Right cardiac atrium (tissue), 5 donors: ENCODE measurements at regions not wholly inside any gene's neighbourhood (a gene's known extent, or its start where the extent isn't known, plus 50 kb on each side); places are given as distances from the start of the nearest gene placed in this dataset.

Experiments used
- ATAC-seq, 2 donors: fragments of 200-7000 bp; cut with Tn5 transposase; one replicate each; pipeline versions ENCODE4 v1.8.0 to v1.9.1; 2020; ENCODE audit warnings: moderate library complexity in 2 of 2, mild to moderate bottlenecking in 1 of 2
- DNase-seq, 3 donors: peaks; one replicate each; pipeline ENCODE4 v3.0.0-alpha.2; 2020
- H3K27ac ChIP-seq: one replicate; pipeline ENCODE4 v1.5.1; 2013; ENCODE audit warnings: mild to moderate bottlenecking, low read length, control low read depth, moderate library complexity
- H3K27me3 ChIP-seq: one replicate; pipeline ENCODE4 v1.6.1; 2013; ENCODE audit not compliant: control insufficient read depth, insufficient read depth
- H3K4me1 ChIP-seq: one replicate; pipeline ENCODE4 v1.6.1; 2013; ENCODE audit warnings: low read length; ENCODE audit not compliant: control insufficient read depth, insufficient read depth
- H3K4me3 ChIP-seq: one replicate; pipeline ENCODE4 v1.5.1; 2013; ENCODE audit warnings: low read length, control low read depth
- H3K9me3 ChIP-seq: one replicate; pipeline ENCODE4 v1.6.1; 2013; ENCODE audit warnings: low read length; ENCODE audit not compliant: control insufficient read depth
- WGBS: extraction: QIAGEN DNeasy Blood & Tissue Kit; methylation state at CpG from one replicate; pipeline ENCODE4 v1.1.7; 2013; 5-methylcytosine and 5-hydroxymethylcytosine counted together
- intact Hi-C, 4 donors: fragments of 100-400 bp; cut with DNase I; formaldehyde crosslinking; loops; one replicate each; pipeline versions ENCODE4 v1.11.0 to v1.14.0; 2022 to 2023
- donor health status: healthy with polysubstance abuse.
- donor health status: DM: no; HTN: yes; CAD: no.
- donor health status: DM: no; HTN: no; CAD: no.
- donor health status: DM: no; HTN: yes; CAD: no; lungs with severe emphysema.
- donor health status: DM: yes; HTN: yes; CAD: no.

GRCh38 chr3:178271740-178272387 lies 264.4 kb upstream of the KCNMB2 start:
- Histone ChIP-seq H3K27ac (no peak overlapping the region), H3K4me3 (no peak overlapping the region), H3K9me3 (no peaks in the 10 kb centered on the region), H3K27me3 (no peaks in the 10 kb centered on the region), H3K4me1 (no peaks in the 10 kb centered on the region)
- 88% methylated on average over 3 of the region's 3 CpGs for WGBS
- no peak for DNase-seq
- ATAC-seq: no peak
- intact Hi-C loops: no loop called here

GRCh38 chr3:178272841-178273240 lies 263.4 kb upstream of the KCNMB2 start:
- ATAC-seq: no peak
- no peaks in the 10 kb centered on the region for H3K27me3 ChIP-seq
- 92% methylated on average over 3 of the region's 3 CpGs for WGBS

GRCh38 chr3:178274711-178275110 lies 261.5 kb upstream of the KCNMB2 start:
- no peak for ATAC-seq
- intact Hi-C loops: no loop called here
- WGBS: 77% methylated on average over 4 of the region's 4 CpGs

More at GRCh38 chr3:178272841-178273240, 263.4 kb upstream of the KCNMB2 start:
- DNase-seq: no peak
- intact Hi-C loops: no loop called here
- Histone ChIP-seq H3K27ac (no peak overlapping the region), H3K4me1 (no peaks in the 10 kb centered on the region), H3K9me3 (no peaks in the 10 kb centered on the region), H3K4me3 (no peak overlapping the region)

GRCh38 chr3:178275311-178275710 lies 260.9 kb upstream of the KCNMB2 start:
- H3K4me1 ChIP-seq: no peaks in the 10 kb centered on the region
- H3K9me3 ChIP-seq: no peaks in the 10 kb centered on the region
- intact Hi-C loops: no loop called here
- H3K4me3 ChIP-seq: no peak overlapping the region
- no peak for DNase-seq
- no peaks in the 10 kb centered on the region for H3K27me3 ChIP-seq
- no peak overlapping the region for H3K27ac ChIP-seq
- ATAC-seq: no peak

More at GRCh38 chr3:178274711-178275110, 261.5 kb upstream of the KCNMB2 start:
- Histone ChIP-seq H3K9me3 (no peaks in the 10 kb centered on the region), H3K4me3 (no peak overlapping the region), H3K27ac (no peak overlapping the region), H3K27me3 (no peaks in the 10 kb centered on the region), H3K4me1 (no peaks in the 10 kb centered on the region)
- no peak for DNase-seq

GRCh38 chr3:178275793-178276192 lies 260.4 kb upstream of the KCNMB2 start:
- WGBS: 87% methylated on average over 2 of the region's 2 CpGs
- Histone ChIP-seq H3K27ac (no peak overlapping the region), H3K4me3 (no peak overlapping the region), H3K4me1 (no peaks in the 10 kb centered on the region), H3K27me3 (no peaks in the 10 kb centered on the region), H3K9me3 (no peaks in the 10 kb centered on the region)
- no peak for ATAC-seq
- intact Hi-C loops: no loop called here
- no peak for DNase-seq

GRCh38 chr3:178277605-178278004 lies 258.6 kb upstream of the KCNMB2 start:
- no peak overlapping the region for H3K4me3 ChIP-seq
- no peaks in the 10 kb centered on the region for H3K27me3 ChIP-seq
- no peak for DNase-seq
- no peak for ATAC-seq
- intact Hi-C loops: no loop called here
- no peaks in the 10 kb centered on the region for H3K9me3 ChIP-seq
- WGBS: 82% methylated on average over 2 of the region's 2 CpGs
- H3K4me1 ChIP-seq: no peaks in the 10 kb centered on the region
- no peak overlapping the region for H3K27ac ChIP-seq

GRCh38 chr3:178283561-178283960 lies 252.7 kb upstream of the KCNMB2 start:
- Histone ChIP-seq H3K27me3 (no peaks in the 10 kb centered on the region), H3K9me3 (no peaks in the 10 kb centered on the region), H3K27ac (no peak overlapping the region), H3K4me1 (no peaks in the 10 kb centered on the region), H3K4me3 (no peak overlapping the region)
- no peak for DNase-seq
- 96% methylated on average over 1 of the region's 1 CpG for WGBS
- intact Hi-C loops: no loop called here
- ATAC-seq: no peak

- Histone ChIP-seq H3K9me3 (no peaks in the 10 kb centered on the region), H3K4me1 (no peaks in the 10 kb centered on the region), H3K27me3 (no peaks in the 10 kb centered on the region), H3K4me3 (no peak overlapping the region), H3K27ac (no peak overlapping the region)
- DNase-seq (no peak), ATAC-seq (no peak)
- intact Hi-C loops: no loop called here
- 79% methylated on average over 1 of the region's 1 CpG for WGBS
Measured at GRCh38 chr3:178284181-178284580, 252.1 kb upstream of the KCNMB2 start.

- no peak overlapping the region for H3K27ac ChIP-seq
- H3K27me3 ChIP-seq: no peaks in the 10 kb centered on the region
- DNase-seq: no peak
- WGBS: 92% methylated on average over 5 of the region's 5 CpGs
- no peak for ATAC-seq
- H3K4me3 ChIP-seq: no peak overlapping the region
- intact Hi-C loops: no loop called here
- no peaks in the 10 kb centered on the region for H3K9me3 ChIP-seq
- no peaks in the 10 kb centered on the region for H3K4me1 ChIP-seq
Measured at GRCh38 chr3:178288074-178288473, 248.2 kb upstream of the KCNMB2 start.

GRCh38 chr3:178289544-178290160 lies 246.6 kb upstream of the KCNMB2 start:
- 41% methylated on average over 6 of the region's 6 CpGs for WGBS
- intact Hi-C loops: no loop called here
- peak in 1 of 2 donors; percentile 64 for ATAC-seq
- H3K9me3 ChIP-seq: no peaks in the 10 kb centered on the region
- peak in 2 of 3 donors; percentile 43 to 55 for DNase-seq
- H3K4me1 ChIP-seq: no peaks in the 10 kb centered on the region
- no peaks in the 10 kb centered on the region for H3K27me3 ChIP-seq
- no peak overlapping the region for H3K27ac ChIP-seq
- no peak overlapping the region for H3K4me3 ChIP-seq

GRCh38 chr3:178291574-178292370 lies 244.5 kb upstream of the KCNMB2 start:
- WGBS: 65% methylated on average over 7 of the region's 7 CpGs
- no peak overlapping the region for H3K4me3 ChIP-seq
- no peaks in the 10 kb centered on the region for H3K9me3 ChIP-seq
- H3K27ac ChIP-seq: no peak overlapping the region
- no peaks in the 10 kb centered on the region for H3K4me1 ChIP-seq
- intact Hi-C loops: no loop called here
- H3K27me3 ChIP-seq: no peaks in the 10 kb centered on the region
- ATAC-seq (no peak), DNase-seq (no peak)
